Neuronal stem cell (in vitro differentiated cells): ENCODE measurements at regions not wholly inside any gene's neighbourhood (a gene's known extent, or its start where the extent isn't known, plus 50 kb on each side); places are given as distances from the start of the nearest gene placed in this dataset.

Source experiments
- DNase-seq: peaks from one replicate; pipeline ENCODE4 v3.0.0-alpha.2; 2013; ENCODE audit warnings: low spot score
- H2AFZ ChIP-seq: one replicate; pipeline ENCODE4 v1.6.1; 2013; ENCODE audit warnings: mild to moderate bottlenecking, low read length, inconsistent platforms
- H2AK5ac ChIP-seq: 2 replicates; pipeline ENCODE4 v1.6.1; 2013; ENCODE audit warnings: low read depth, mild to moderate bottlenecking, inconsistent platforms, low read length, moderate library complexity, mixed read lengths
- H2BK120ac ChIP-seq: 2 replicates; pipeline ENCODE4 v1.6.1; 2013; ENCODE audit warnings: low read depth, mild to moderate bottlenecking, inconsistent platforms, low read length, moderate library complexity, mixed read lengths
- H2BK12ac ChIP-seq: one replicate; pipeline ENCODE4 v1.6.1; 2013; ENCODE audit warnings: low read length, inconsistent platforms
- H2BK15ac ChIP-seq: 2 replicates; pipeline ENCODE4 v1.6.1; 2013; ENCODE audit warnings: mild to moderate bottlenecking, low read length, inconsistent platforms, mixed read lengths
- H2BK5ac ChIP-seq: one replicate; pipeline ENCODE4 v1.6.1; 2013; ENCODE audit warnings: inconsistent platforms, mild to moderate bottlenecking, low read length, moderate library complexity
- H3K14ac ChIP-seq: one replicate; pipeline ENCODE4 v1.6.1; 2013; ENCODE audit warnings: low read length, inconsistent platforms
- H3K18ac ChIP-seq: 2 replicates; pipeline ENCODE4 v1.6.1; 2013; ENCODE audit warnings: low read length, inconsistent platforms
- H3K23ac ChIP-seq: 2 replicates; pipeline ENCODE4 v1.6.1; 2013; ENCODE audit warnings: low read depth, mild to moderate bottlenecking, mixed read lengths, low read length, inconsistent platforms; ENCODE audit not compliant: poor library complexity
- H3K27ac ChIP-seq: replicated peaks from 3 replicates; pipeline ENCODE4 v1.5.1; 2013; ENCODE audit warnings: low read length, inconsistent platforms
- H3K27me3 ChIP-seq, 3 experiments: 2 replicates each; pipeline ENCODE4 v1.6.1; 2013; ENCODE audit warnings: low read length in 3 of 3, mild to moderate bottlenecking in 2 of 3, inconsistent platforms in 1 of 3, low read depth in 1 of 3, mixed read lengths in 1 of 3, moderate library complexity in 1 of 3; ENCODE audit not compliant: control insufficient read depth in 3 of 3, insufficient read depth in 3 of 3
- H3K36me3 ChIP-seq, 2 donors: replicated peaks in 1 of 2; 2 replicates each; pipeline ENCODE4 v1.6.1; 2013; ENCODE audit warnings: low read length in 2 of 2; ENCODE audit not compliant: control insufficient read depth in 2 of 2, insufficient read depth in 2 of 2
- H3K4ac ChIP-seq: 2 replicates; pipeline ENCODE4 v1.6.1; 2013; ENCODE audit warnings: inconsistent platforms, mild to moderate bottlenecking, low read length, moderate library complexity
- H3K4me1 ChIP-seq, 2 donors: 1 replicate in 1 of 2; 2 replicates in 1 of 2; pipeline ENCODE4 v1.6.1; 2013; ENCODE audit warnings: low read length in 2 of 2, low read depth in 1 of 2; ENCODE audit not compliant: control insufficient read depth in 2 of 2, insufficient read depth in 1 of 2
- H3K4me2 ChIP-seq: one replicate; pipeline ENCODE4 v1.6.1; 2013; ENCODE audit warnings: mild to moderate bottlenecking, low read length, inconsistent platforms; ENCODE audit not compliant: insufficient read depth, poor library complexity, severe bottlenecking
- H3K4me3 ChIP-seq, 2 donors: 2 replicates each; pipeline ENCODE4 v1.5.1; 2013; ENCODE audit warnings: low read length in 2 of 2, mild to moderate bottlenecking in 2 of 2, inconsistent platforms in 1 of 2, moderate library complexity in 1 of 2
- H3K79me1 ChIP-seq: one replicate; pipeline ENCODE4 v1.6.1; 2013; ENCODE audit warnings: low read depth, mild to moderate bottlenecking, inconsistent platforms, low read length, moderate library complexity
- H3K9ac ChIP-seq: one replicate; pipeline ENCODE4 v1.6.1; 2013; ENCODE audit warnings: mild to moderate bottlenecking, low read depth, low read length, inconsistent platforms; ENCODE audit not compliant: poor library complexity
- H3K9me3 ChIP-seq, 2 donors: replicated peaks in 1 of 2; 2 replicates each; pipeline versions ENCODE3 to v1.6.1; 2013; ENCODE audit warnings: low read length in 2 of 2, mild to moderate bottlenecking in 2 of 2, inconsistent platforms in 1 of 2, low read depth in 1 of 2, mixed read lengths in 1 of 2, moderate library complexity in 1 of 2; ENCODE audit not compliant: control insufficient read depth in 2 of 2, insufficient read depth in 1 of 2
- H4K8ac ChIP-seq: one replicate; pipeline ENCODE4 v1.6.1; 2013; ENCODE audit warnings: low read depth, mild to moderate bottlenecking, inconsistent platforms, low read length, moderate library complexity
- H4K91ac ChIP-seq: one replicate; pipeline ENCODE4 v1.6.1; 2013; ENCODE audit warnings: low read length, low read depth, mild to moderate bottlenecking, inconsistent platforms; ENCODE audit not compliant: poor library complexity
- WGBS, 2 donors: extraction: QIAGEN DNeasy Blood & Tissue Kit; methylation state at CpG; one replicate each; pipeline ENCODE4 v1.1.7; 2013; ENCODE audit warnings: missing lambda C conversion rate in 2 of 2, mixed read lengths in 1 of 2; ENCODE audit not compliant: insufficient read length in 2 of 2, insufficient replicate concordance in 1 of 2; ENCODE audit errors: extremely low coverage in 2 of 2; 5-methylcytosine and 5-hydroxymethylcytosine counted together

GRCh38 chr2:16525265-16525887, 140.3 kb downstream of the CYRIA start:
- Histone ChIP-seq H3K36me3 (no peaks in the 10 kb centered on the region), H3K9ac (no peak overlapping the region), H4K8ac (no peak overlapping the region), H2BK15ac (no peak overlapping the region), H3K18ac (no peak overlapping the region), H3K4ac (no peak overlapping the region), H3K4me1 (peaks cover 4 to 7% of the 10 kb centered on the region in 2 donors), H3K23ac (no peak overlapping the region), H2AFZ (no peak overlapping the region), H3K9me3 (no peaks in the 10 kb centered on the region), H3K27ac (no peak overlapping the region), H2BK120ac (no peak overlapping the region), H3K4me2 (no peak overlapping the region), H2AK5ac (no peak overlapping the region), H3K79me1 (no peaks in the 10 kb centered on the region), H2BK5ac (no peak overlapping the region), H3K4me3 (peak overlapping the region in 1 of 2 donors; percentile 9), H2BK12ac (no peak overlapping the region), H3K14ac (no peak overlapping the region), H4K91ac (no peak overlapping the region), H3K27me3 (peaks cover 0 to 6% (median 0%) of the 10 kb centered on the region in 3 experiments)
- WGBS, 2 donors = no CpG with 5 or more reads among the region's 15 CpGs
- peak; percentile 36 for DNase-seq

GRCh38 chr2:16523711-16524110, 141.9 kb downstream of the CYRIA start:
- peaks cover 3 to 7% of the 10 kb centered on the region in 2 donors for H3K4me1 ChIP-seq
- DNase-seq = no peak
- no peak overlapping the region for H3K14ac ChIP-seq
- no peak overlapping the region for H2BK15ac ChIP-seq
- H2BK120ac ChIP-seq = no peak overlapping the region
- H3K4ac ChIP-seq = no peak overlapping the region
- peak overlapping the region; percentile 3 for H2AFZ ChIP-seq
- H3K4me3 ChIP-seq = no peak overlapping the region
- no peak overlapping the region for H3K9ac ChIP-seq
- no peak overlapping the region for H3K4me2 ChIP-seq
- no peak overlapping the region for H2AK5ac ChIP-seq
- no peak overlapping the region for H4K8ac ChIP-seq
- no peaks in the 10 kb centered on the region for H3K9me3 ChIP-seq
- H3K36me3 ChIP-seq = no peaks in the 10 kb centered on the region
- H3K27ac ChIP-seq = peak overlapping the region; percentile 11
- no peak overlapping the region for H2BK5ac ChIP-seq
- H4K91ac ChIP-seq = no peak overlapping the region
- no peak overlapping the region for H2BK12ac ChIP-seq
- H3K27me3 ChIP-seq = peaks cover 0 to 6% (median 0%) of the 10 kb centered on the region in 3 experiments
- WGBS, 2 donors = no CpG with 5 or more reads among the region's 8 CpGs
- no peak overlapping the region for H3K23ac ChIP-seq
- no peaks in the 10 kb centered on the region for H3K79me1 ChIP-seq
- peak overlapping the region; percentile 32 for H3K18ac ChIP-seq

- H4K8ac ChIP-seq = no peak overlapping the region
- no peaks in the 10 kb centered on the region for H3K79me1 ChIP-seq
- H3K9ac ChIP-seq = no peak overlapping the region
- H2AK5ac ChIP-seq = no peak overlapping the region
- H3K4me1 ChIP-seq = peaks cover 3 to 7% of the 10 kb centered on the region in 2 donors
- no peak overlapping the region for H2BK15ac ChIP-seq
- H3K27me3 ChIP-seq = peaks cover 0 to 8% (median 0%) of the 10 kb centered on the region in 3 experiments
- H2BK12ac ChIP-seq = no peak overlapping the region
- H3K4ac ChIP-seq = no peak overlapping the region
- H3K9me3 ChIP-seq = no peaks in the 10 kb centered on the region
- H2BK5ac ChIP-seq = no peak overlapping the region
- no CpG with 5 or more reads among the region's 13 CpGs for WGBS, 2 donors
- H3K18ac ChIP-seq = peak overlapping the region; percentile 30
- H3K4me3 ChIP-seq = no peak overlapping the region
- H3K36me3 ChIP-seq = no peaks in the 10 kb centered on the region
- H3K27ac ChIP-seq = no peak overlapping the region
- no peak overlapping the region for H3K4me2 ChIP-seq
- no peak overlapping the region for H3K14ac ChIP-seq
- no peak for DNase-seq
- H3K23ac ChIP-seq = no peak overlapping the region
- H2AFZ ChIP-seq = peak overlapping the region; percentile 5
- H2BK120ac ChIP-seq = no peak overlapping the region
- no peak overlapping the region for H4K91ac ChIP-seq
Measured at GRCh38 chr2:16522031-16522831, 143.4 kb downstream of the CYRIA start.

GRCh38 chr2:16520891-16521290, 144.7 kb downstream of the CYRIA start:
- DNase-seq = no peak
- no CpG with 5 or more reads among the region's 1 CpG for WGBS, 2 donors
- Histone ChIP-seq H2BK12ac (no peak overlapping the region), H4K8ac (no peak overlapping the region), H4K91ac (no peak overlapping the region), H3K23ac (no peak overlapping the region), H3K4me1 (peaks cover 3 to 7% of the 10 kb centered on the region in 2 donors), H2BK15ac (no peak overlapping the region), H3K4me2 (no peak overlapping the region), H3K14ac (no peak overlapping the region), H3K9me3 (no peaks in the 10 kb centered on the region), H2BK120ac (no peak overlapping the region), H2AFZ (no peak overlapping the region), H3K4ac (no peak overlapping the region), H2AK5ac (no peak overlapping the region), H3K27ac (no peak overlapping the region), H3K79me1 (no peaks in the 10 kb centered on the region), H3K18ac (no peak overlapping the region), H3K27me3 (peaks cover 0 to 15% (median 0%) of the 10 kb centered on the region in 3 experiments), H3K36me3 (no peaks in the 10 kb centered on the region), H2BK5ac (no peak overlapping the region), H3K9ac (no peak overlapping the region), H3K4me3 (no peak overlapping the region)
